MM.1S (cell line): ENCODE measurements at regions not wholly inside any gene's neighbourhood (a gene's known extent, or its start where the extent isn't known, plus 50 kb on each side); places are given as distances from the start of the nearest gene placed in this dataset.

Experiments used
- EZH2 ChIP-seq: fragments of 300-600 bp; sonication (generic); optimal IDR thresholded peaks from 2 replicates; pipeline ENCODE3; 2017; ENCODE audit warnings: low read depth, mild to moderate bottlenecking, antibody characterized with exemption, low read length, mixed read lengths
- TF ChIP-seq, protein P1 (sequence below): fragments of 300-600 bp; sonication (generic); IDR thresholded peaks from 2 replicates; pipeline ENCODE4 v1.5.1; 2016; ENCODE audit warnings: antibody characterized with exemption, low read length, mixed read lengths

DNA sequence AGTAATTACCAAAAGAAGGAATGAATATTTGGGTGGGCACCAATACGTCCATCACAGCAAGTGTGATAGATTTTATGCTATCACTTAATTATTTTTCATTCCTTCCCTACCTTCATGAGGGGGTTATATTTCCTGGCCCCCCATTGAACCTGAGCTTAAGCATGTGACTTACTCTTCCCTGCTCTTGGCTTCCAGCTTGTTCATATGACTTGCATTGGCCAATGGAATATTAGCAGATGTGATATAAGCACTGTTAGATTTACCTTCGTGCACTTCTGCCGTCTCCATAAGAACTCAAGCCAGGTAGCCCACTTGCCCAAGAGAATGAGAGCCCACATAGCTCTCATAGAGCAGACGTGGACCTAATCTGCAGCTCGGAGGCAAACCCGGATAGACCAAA is 99.1 kb upstream of the SMARCA2 start:
- TF ChIP-seq, protein P1, sequence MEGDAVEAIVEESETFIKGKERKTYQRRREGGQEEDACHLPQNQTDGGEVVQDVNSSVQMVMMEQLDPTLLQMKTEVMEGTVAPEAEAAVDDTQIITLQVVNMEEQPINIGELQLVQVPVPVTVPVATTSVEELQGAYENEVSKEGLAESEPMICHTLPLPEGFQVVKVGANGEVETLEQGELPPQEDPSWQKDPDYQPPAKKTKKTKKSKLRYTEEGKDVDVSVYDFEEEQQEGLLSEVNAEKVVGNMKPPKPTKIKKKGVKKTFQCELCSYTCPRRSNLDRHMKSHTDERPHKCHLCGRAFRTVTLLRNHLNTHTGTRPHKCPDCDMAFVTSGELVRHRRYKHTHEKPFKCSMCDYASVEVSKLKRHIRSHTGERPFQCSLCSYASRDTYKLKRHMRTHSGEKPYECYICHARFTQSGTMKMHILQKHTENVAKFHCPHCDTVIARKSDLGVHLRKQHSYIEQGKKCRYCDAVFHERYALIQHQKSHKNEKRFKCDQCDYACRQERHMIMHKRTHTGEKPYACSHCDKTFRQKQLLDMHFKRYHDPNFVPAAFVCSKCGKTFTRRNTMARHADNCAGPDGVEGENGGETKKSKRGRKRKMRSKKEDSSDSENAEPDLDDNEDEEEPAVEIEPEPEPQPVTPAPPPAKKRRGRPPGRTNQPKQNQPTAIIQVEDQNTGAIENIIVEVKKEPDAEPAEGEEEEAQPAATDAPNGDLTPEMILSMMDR, result no peak
- TF ChIP-seq EZH2, result no peak
